Subcutaneous abdominal adipose tissue (tissue), 5 donors: ENCODE measurements at regions not wholly inside any gene's neighbourhood (a gene's known extent, or its start where the extent isn't known, plus 50 kb on each side); places are given as distances from the start of the nearest gene placed in this dataset.
A peak's percentile ranks its signal among the peaks of the same experiment; 100 is the strongest.

Source experiments
- H3K27ac ChIP-seq: one replicate; pipeline ENCODE4 v1.7.0; 2013; ENCODE audit warnings: low read depth, mild to moderate bottlenecking, inconsistent platforms, low read length, moderate library complexity
- H3K27me3 ChIP-seq, 5 donors: one replicate each; pipeline ENCODE4 v1.7.0; 2013; ENCODE audit warnings: low read length in 5 of 5, inconsistent platforms in 1 of 5; ENCODE audit not compliant: control insufficient read depth in 5 of 5, insufficient read depth in 4 of 5
- H3K36me3 ChIP-seq, 5 donors: one replicate each; pipeline ENCODE4 v1.7.0; 2013; ENCODE audit warnings: low read length in 5 of 5; ENCODE audit not compliant: control insufficient read depth in 5 of 5, insufficient read depth in 5 of 5
- H3K4me1 ChIP-seq, 5 donors: one replicate each; pipeline ENCODE4 v1.7.0; 2013; ENCODE audit warnings: low read length in 5 of 5, mild to moderate bottlenecking in 3 of 5, moderate library complexity in 1 of 5; ENCODE audit not compliant: control insufficient read depth in 5 of 5, insufficient read depth in 5 of 5
- H3K4me3 ChIP-seq, 5 donors: one replicate each; pipeline ENCODE4 v1.7.0; 2013; ENCODE audit warnings: low read length in 5 of 5, low read depth in 1 of 5
- H3K9ac ChIP-seq, 5 donors: one replicate each; pipeline ENCODE4 v1.7.0; 2013; ENCODE audit warnings: low read length in 5 of 5, mild to moderate bottlenecking in 4 of 5, moderate library complexity in 3 of 5
- H3K9me3 ChIP-seq, 5 donors: one replicate each; pipeline ENCODE4 v1.7.0; 2013; ENCODE audit warnings: low read length in 5 of 5; ENCODE audit not compliant: control insufficient read depth in 5 of 5
- donor health status: healthy.
- donor health status: healthy.
- donor health status: healthy.
- donor health status: healthy.
- donor health status: healthy.

GRCh38 chr11:34830648-34831047, 85.5 kb downstream of the APIP start:
- H3K9ac ChIP-seq = no peak overlapping the region
- H3K27ac ChIP-seq = no peak overlapping the region
- peaks cover 0 to 10% (median 7%) of the 10 kb centered on the region in 5 donors for H3K4me1 ChIP-seq
- no peaks in the 10 kb centered on the region for H3K9me3 ChIP-seq
- no peaks in the 10 kb centered on the region for H3K27me3 ChIP-seq
- no peaks in the 10 kb centered on the region for H3K36me3 ChIP-seq
- H3K4me3 ChIP-seq = no peak overlapping the region

GRCh38 chr11:34830035-34830434, 86.1 kb downstream of the APIP start:
- Histone ChIP-seq H3K27me3 (no peaks in the 10 kb centered on the region), H3K9me3 (no peaks in the 10 kb centered on the region), H3K27ac (no peak overlapping the region)

GRCh38 chr11:34827228-34827627, 89.0 kb downstream of the APIP start:
- Histone ChIP-seq H3K9ac (no peak overlapping the region), H3K36me3 (no peaks in the 10 kb centered on the region), H3K4me3 (no peak overlapping the region), H3K27ac (no peak overlapping the region), H3K4me1 (peaks cover 0 to 33% (median 28%) of the 10 kb centered on the region in 5 donors), H3K9me3 (no peaks in the 10 kb centered on the region), H3K27me3 (no peaks in the 10 kb centered on the region)

More at GRCh38 chr11:34830035-34830434, 86.1 kb downstream of the APIP start:
- Histone ChIP-seq H3K36me3 (no peaks in the 10 kb centered on the region), H3K9ac (no peak overlapping the region), H3K4me1 (peaks cover 0 to 10% (median 7%) of the 10 kb centered on the region in 5 donors), H3K4me3 (no peak overlapping the region)

- H3K4me1 ChIP-seq = peaks cover 0 to 37% (median 28%) of the 10 kb centered on the region in 5 donors
- no peak overlapping the region for H3K27ac ChIP-seq
- H3K36me3 ChIP-seq = no peaks in the 10 kb centered on the region
- no peak overlapping the region for H3K9ac ChIP-seq
- H3K27me3 ChIP-seq = no peaks in the 10 kb centered on the region
- no peak overlapping the region for H3K4me3 ChIP-seq
- no peaks in the 10 kb centered on the region for H3K9me3 ChIP-seq
These were observed 89.8 kb downstream of the APIP start for GRCh38 chr11:34826384-34826726.

GRCh38 chr11:34825670-34826383, 90.4 kb downstream of the APIP start:
- Histone ChIP-seq H3K4me3 (no peak overlapping the region), H3K27ac (no peak overlapping the region), H3K4me1 (peaks cover 0 to 37% (median 28%) of the 10 kb centered on the region in 5 donors), H3K9me3 (no peaks in the 10 kb centered on the region), H3K27me3 (no peaks in the 10 kb centered on the region), H3K36me3 (no peaks in the 10 kb centered on the region), H3K9ac (no peak overlapping the region)

DNA sequence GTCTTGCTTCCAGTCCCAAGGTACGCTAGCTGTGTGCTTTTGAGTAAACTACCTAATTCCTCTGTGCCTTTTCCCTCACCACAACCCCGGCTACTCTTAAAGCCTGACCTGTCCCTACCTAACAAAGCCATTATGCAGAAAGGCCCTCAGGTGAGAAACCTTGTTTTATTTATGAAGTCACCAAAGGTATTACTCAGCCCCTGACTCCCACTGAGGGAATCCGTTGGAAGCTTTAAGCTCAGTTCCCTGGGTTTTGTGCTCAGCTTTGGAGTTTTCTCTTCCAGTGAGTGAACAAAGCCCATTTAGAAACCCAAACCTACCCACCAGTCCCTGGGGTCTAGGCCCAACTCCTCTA, 90.9 kb downstream of the APIP start:
- H3K27me3 ChIP-seq = no peaks in the 10 kb centered on the region
- H3K9me3 ChIP-seq = no peaks in the 10 kb centered on the region
- no peak overlapping the region for H3K9ac ChIP-seq
- H3K36me3 ChIP-seq = no peaks in the 10 kb centered on the region
- H3K4me3 ChIP-seq = no peak overlapping the region
- no peak overlapping the region for H3K27ac ChIP-seq
- H3K4me1 ChIP-seq = peaks cover 0 to 37% (median 28%) of the 10 kb centered on the region in 5 donors

DNA sequence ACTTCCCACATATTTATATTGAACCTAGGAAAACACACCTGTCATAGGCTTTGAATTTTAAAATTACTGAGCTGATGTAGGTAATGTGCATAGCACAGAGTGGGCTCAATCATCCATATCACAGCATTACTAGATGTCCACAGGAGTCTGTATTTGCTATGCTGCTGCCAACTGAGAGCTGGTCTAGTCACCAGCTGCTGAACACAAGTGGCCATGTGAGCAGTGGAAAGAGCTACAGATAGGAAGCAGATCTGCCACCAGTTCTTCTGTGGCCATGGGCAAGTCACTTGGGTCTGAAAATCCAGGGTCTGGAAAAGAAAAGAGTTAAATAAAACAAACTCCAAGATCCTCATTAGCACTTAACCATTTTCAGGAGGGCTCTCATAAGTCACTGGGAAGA, 91.8 kb downstream of the APIP start:
- H3K36me3 ChIP-seq = no peaks in the 10 kb centered on the region
- no peaks in the 10 kb centered on the region for H3K27me3 ChIP-seq
- H3K9me3 ChIP-seq = no peaks in the 10 kb centered on the region
- H3K27ac ChIP-seq = no peak overlapping the region
- H3K9ac ChIP-seq = no peak overlapping the region
- H3K4me1 ChIP-seq = peaks cover 0 to 37% (median 28%) of the 10 kb centered on the region in 5 donors
- H3K4me3 ChIP-seq = no peak overlapping the region

- H3K27ac ChIP-seq = no peak overlapping the region
These were observed 92.5 kb downstream of the APIP start for GRCh38 chr11:34823639-34824038.

GRCh38 chr11:34823197-34823596, 93.0 kb downstream of the APIP start:
- no peaks in the 10 kb centered on the region for H3K27me3 ChIP-seq
- H3K4me1 ChIP-seq = peaks cover 0 to 37% (median 28%) of the 10 kb centered on the region in 5 donors
- H3K9me3 ChIP-seq = no peaks in the 10 kb centered on the region

More at GRCh38 chr11:34823639-34824038, 92.5 kb downstream of the APIP start:
- Histone ChIP-seq H3K9ac (peak overlapping the region in 1 of 5 donors; percentile 11), H3K4me3 (no peak overlapping the region), H3K36me3 (no peaks in the 10 kb centered on the region), H3K9me3 (no peaks in the 10 kb centered on the region), H3K4me1 (peaks cover 0 to 37% (median 28%) of the 10 kb centered on the region in 5 donors), H3K27me3 (no peaks in the 10 kb centered on the region)

DNA sequence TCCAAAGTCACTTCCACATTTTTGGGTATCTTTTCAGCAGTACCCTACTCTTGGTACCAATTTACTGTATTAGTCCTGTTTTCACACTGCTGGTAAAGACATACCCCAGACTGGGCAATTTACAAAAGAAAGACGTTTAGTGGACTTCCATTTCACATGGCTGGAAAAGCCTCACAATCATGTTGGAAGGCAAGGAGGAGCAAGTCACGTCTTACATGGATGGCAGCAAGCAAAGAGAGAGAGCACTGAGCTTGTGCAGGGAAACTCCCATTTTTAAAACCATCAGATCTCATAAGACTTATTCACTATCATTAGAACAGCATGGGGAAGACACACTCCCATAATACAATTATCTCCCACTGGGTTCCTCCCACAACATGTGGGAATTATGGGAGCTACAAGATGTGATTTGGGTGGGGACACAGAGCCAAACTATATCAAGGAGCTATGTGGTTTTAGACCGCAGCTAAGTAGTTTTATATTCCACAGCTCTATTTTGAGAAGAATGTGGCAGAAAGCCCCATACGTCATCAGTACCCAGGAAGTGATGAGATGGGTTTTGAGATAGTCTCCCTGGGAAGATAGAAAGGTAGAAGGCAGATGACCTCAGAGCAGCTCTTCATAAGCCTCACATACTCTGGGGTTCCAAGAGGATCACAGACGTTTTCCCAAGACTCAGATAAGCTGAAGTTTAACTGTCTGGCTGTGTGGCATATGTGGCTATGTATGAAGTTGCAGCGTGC, 96.3 kb downstream of the APIP start:
- H3K9me3 ChIP-seq = no peaks in the 10 kb centered on the region
- no peaks in the 10 kb centered on the region for H3K36me3 ChIP-seq
- H3K4me1 ChIP-seq = peaks cover 0 to 27% (median 21%) of the 10 kb centered on the region in 5 donors
- no peaks in the 10 kb centered on the region for H3K27me3 ChIP-seq
- no peak overlapping the region for H3K4me3 ChIP-seq
- no peak overlapping the region for H3K9ac ChIP-seq
- H3K27ac ChIP-seq = no peak overlapping the region

More at GRCh38 chr11:34823197-34823596, 93.0 kb downstream of the APIP start:
- Histone ChIP-seq H3K27ac (no peak overlapping the region), H3K36me3 (no peaks in the 10 kb centered on the region), H3K4me3 (no peak overlapping the region), H3K9ac (peak overlapping the region in 1 of 5 donors; percentile 11)
